Activated CD4-positive, alpha-beta memory T cell treated with anti-CD3 and anti-CD28 coated beads for 36 hours (primary cell): ENCODE measurements at regions not wholly inside any gene's neighbourhood (a gene's known extent, or its start where the extent isn't known, plus 50 kb on each side); places are given as distances from the start of the nearest gene placed in this dataset.

Source experiments
- CTCF ChIA-PET: fragments of 350-600 bp; sonication (Branson Sonifier 250); formaldehyde crosslinking; loops from one replicate; lab custom pipeline; 2021; ENCODE audit warnings: antibody characterized with exemption, inconsistent platforms; lab: Charles Lee
- POLR2A ChIA-PET: fragments of 350-600 bp; sonication (Branson Sonifier 250); formaldehyde crosslinking; loops from one replicate; lab custom pipeline; 2021; ENCODE audit warnings: antibody characterized with exemption; lab: Charles Lee
- DNase-seq: peaks from one replicate; pipeline ENCODE4 v3.0.0-alpha.2; 2020
- H3K27ac Mint-ChIP-seq: one replicate; pipeline ENCODE4 v1.8.0; 2021; ENCODE audit warnings: mixed read lengths
- H3K27me3 Mint-ChIP-seq: one replicate; pipeline ENCODE4 v1.8.0; 2021; ENCODE audit warnings: mixed read lengths
- H3K36me3 Mint-ChIP-seq: one replicate; pipeline ENCODE4 v1.8.0; 2021; ENCODE audit warnings: mixed read lengths
- H3K4me1 Mint-ChIP-seq: one replicate; pipeline ENCODE4 v1.8.0; 2021; ENCODE audit warnings: low read depth, mixed read lengths
- H3K4me3 Mint-ChIP-seq: one replicate; pipeline ENCODE4 v1.8.0; 2021; ENCODE audit warnings: mild to moderate bottlenecking, mixed read lengths
- H3K9me3 Mint-ChIP-seq: one replicate; pipeline ENCODE4 v1.8.0; 2021; ENCODE audit warnings: mixed read lengths
- intact Hi-C: fragments of 100-400 bp; cut with micrococcal nuclease; formaldehyde crosslinking; loops from one replicate; pipeline ENCODE4 v1.15.1; 2023

DNA sequence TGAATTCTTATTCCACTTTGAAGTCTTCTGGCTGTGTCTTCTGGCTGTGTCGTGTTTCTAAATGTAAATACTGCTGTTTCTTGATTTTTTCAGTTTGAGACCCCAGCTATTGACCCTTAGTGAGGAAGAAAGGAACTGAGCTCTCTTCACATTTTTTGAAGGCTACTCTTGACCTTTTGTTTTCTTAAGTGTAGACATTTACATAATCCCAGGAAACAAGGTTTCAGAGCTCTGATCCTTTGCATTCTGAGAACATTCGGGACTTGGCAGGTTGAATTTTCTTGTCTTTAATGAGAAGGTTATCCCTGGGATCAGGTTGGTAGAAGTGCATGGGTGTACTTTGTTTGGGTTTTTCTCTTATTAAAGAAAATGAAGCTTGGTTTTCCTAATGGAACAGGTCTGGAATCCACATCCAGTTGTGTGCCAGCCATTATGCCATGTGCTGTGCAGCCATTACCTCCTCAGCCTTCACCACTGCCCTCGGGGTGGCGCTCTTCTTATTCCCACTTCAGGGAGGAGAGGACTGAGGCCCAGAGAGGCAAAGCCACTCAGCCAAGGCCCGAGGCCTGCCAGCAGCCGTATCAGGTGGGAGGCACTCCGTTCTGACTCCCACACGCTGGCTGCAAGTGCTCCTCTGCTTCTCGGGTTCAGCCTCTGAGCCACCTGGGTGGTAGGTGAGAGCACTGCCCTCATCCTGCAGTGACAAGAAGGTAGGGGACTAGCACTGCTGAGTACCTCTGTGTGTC, 120.9 kb downstream of the BEGAIN start:
- H3K36me3 Mint-ChIP-seq: no peaks in the 10 kb centered on the region
- H3K4me1 Mint-ChIP-seq: peaks cover 4% of the 10 kb centered on the region
- ChIA-PET CTCF (interaction anchor here (0.8 kb wide), 1 partner anchor 11 kb away, joined by 3 read pairs; no protein-coding TSS in a partner anchor), POLR2A (no interaction called here)
- H3K27ac Mint-ChIP-seq: no peak overlapping the region
- no peaks in the 10 kb centered on the region for H3K9me3 Mint-ChIP-seq
- intact Hi-C loops: no loop called here
- H3K4me3 Mint-ChIP-seq: no peak overlapping the region
- DNase-seq: no peak
- H3K27me3 Mint-ChIP-seq: no peaks in the 10 kb centered on the region

DNA sequence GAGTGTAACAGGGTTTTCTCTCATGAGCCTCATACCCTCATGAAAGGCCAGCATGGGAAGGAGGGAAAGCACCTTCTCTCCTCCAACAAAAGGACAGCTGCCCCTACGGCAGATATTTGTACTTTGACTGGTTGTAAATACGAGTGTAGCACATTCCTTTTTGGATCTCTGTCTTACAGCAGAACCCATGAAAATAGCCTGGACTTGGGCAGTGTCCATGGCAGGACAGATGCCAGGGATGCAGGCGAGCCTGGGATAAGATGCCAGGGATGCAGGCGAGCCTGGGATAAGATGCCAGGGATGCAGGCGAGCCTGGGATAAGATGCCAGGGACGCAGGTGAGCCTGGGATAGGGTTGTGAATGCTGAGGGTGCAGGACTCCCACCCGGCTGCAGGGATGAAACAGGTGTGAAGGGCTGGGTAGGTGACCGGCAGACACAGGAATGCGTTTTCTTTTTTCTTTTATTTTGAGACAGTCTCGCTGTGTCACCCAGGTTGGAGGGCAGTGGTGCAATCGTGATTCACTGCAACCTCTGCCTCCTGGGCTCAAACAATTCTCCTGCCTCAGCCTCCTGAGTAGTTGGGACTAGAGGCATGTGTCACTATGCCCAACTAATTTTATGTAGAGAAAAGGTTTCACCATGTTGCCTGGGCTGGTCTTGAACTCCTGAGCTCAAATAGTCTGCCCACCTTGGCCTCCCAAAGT, 120.0 kb downstream of the BEGAIN start:
- no peak overlapping the region for H3K27ac Mint-ChIP-seq
- H3K27me3 Mint-ChIP-seq: no peaks in the 10 kb centered on the region
- CTCF ChIA-PET: no interaction called here
- H3K9me3 Mint-ChIP-seq: no peaks in the 10 kb centered on the region
- H3K4me1 Mint-ChIP-seq: peaks cover 4% of the 10 kb centered on the region
- intact Hi-C loops: no loop called here
- no peak for DNase-seq
- POLR2A ChIA-PET: no interaction called here
- H3K36me3 Mint-ChIP-seq: no peaks in the 10 kb centered on the region
- no peak overlapping the region for H3K4me3 Mint-ChIP-seq

DNA sequence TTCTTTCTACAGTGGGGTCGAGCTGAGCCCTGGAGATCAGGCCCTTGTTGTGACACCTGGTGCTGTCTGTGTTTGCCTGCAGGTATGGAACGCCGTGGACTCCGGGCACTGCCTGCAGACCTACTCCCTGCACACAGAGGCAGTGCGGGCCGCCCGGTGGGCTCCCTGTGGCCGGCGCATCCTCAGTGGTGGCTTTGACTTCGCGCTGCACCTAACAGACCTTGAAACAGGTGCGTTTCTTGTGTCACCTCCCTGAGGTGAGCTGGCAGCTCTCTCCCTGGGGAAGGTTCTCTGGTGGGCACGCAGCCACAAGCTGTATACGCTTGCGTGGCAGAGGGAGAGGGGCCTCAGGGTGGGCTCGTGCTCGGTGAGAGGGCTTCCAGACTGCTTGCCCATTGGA, 119.3 kb downstream of the BEGAIN start:
- H3K9me3 Mint-ChIP-seq: no peaks in the 10 kb centered on the region
- H3K27me3 Mint-ChIP-seq: no peaks in the 10 kb centered on the region
- H3K4me1 Mint-ChIP-seq: peaks cover 4% of the 10 kb centered on the region
- H3K27ac Mint-ChIP-seq: no peak overlapping the region
- CTCF ChIA-PET: no interaction called here
- H3K36me3 Mint-ChIP-seq: no peaks in the 10 kb centered on the region
- no peak overlapping the region for H3K4me3 Mint-ChIP-seq
- intact Hi-C loops: no loop called here
- POLR2A ChIA-PET: no interaction called here
- DNase-seq: no peak

DNA sequence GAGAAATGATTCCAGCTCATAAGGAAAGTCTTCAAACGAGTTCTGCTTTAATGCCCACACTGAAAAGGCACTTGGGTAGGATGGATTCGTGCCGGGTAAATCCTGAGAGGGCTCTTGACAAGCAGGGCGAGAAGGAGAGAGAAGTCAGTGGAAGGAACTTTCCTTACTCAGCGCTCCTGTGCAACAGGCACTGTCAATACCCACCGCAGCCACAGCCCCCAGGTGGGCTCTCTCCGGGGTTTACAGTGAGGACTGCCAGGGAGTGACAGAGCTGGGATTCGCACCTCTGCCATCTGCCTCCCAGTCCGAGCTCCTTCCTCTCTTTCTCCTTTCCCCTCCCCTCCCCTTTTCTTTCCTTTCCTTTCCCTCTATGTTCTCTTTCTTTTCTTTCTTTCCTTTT, 118.7 kb downstream of the BEGAIN start:
- intact Hi-C loops: no loop called here
- ChIA-PET CTCF (no interaction called here), POLR2A (no interaction called here)
- Mint-ChIP-seq H3K36me3 (no peaks in the 10 kb centered on the region), H3K9me3 (no peaks in the 10 kb centered on the region), H3K27me3 (no peaks in the 10 kb centered on the region), H3K4me3 (no peak overlapping the region), H3K27ac (no peak overlapping the region), H3K4me1 (peaks cover 4% of the 10 kb centered on the region)
- DNase-seq: no peak

DNA sequence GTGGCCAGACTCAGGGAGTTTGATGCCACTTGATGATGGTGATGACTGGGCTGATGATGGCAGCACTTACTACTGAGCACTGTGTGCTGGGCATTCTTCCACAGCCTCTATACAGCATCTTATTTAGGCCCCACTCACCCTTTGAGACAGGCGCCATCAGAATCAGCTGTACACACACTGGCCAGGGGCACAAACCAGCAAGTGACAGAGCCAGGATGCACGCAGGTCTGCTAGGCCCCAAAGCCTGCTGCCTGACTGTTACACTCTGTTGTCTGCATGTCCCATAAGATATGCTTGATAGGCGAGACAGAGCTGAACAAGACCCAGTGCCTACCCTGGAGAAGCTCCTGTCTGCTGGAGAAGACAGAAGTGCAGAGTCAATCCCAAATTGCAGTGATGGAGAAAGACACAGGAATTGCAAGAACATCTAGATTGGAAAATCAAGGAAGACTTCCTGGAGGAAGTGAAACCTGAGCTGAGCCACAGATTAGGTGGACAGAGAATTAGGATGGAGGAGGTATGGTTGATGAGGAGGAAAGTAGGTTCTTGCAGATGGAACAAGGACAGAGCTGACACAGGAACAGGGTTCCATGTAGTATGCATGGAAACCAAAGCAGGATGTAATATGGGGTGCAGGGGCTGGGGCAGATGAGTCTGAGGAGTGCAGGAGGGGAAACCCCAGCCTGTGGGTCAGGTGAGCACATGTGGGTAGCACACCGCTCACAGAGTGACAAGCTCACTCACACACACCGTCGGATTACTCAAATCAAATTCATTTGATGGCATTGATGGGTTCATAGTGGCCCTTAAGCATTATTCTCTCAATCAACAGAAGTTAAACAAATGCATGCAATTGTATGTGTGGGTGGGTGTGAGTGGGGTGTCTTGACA, 117.3 kb downstream of the BEGAIN start:
- no peak overlapping the region for H3K4me3 Mint-ChIP-seq
- ChIA-PET POLR2A (no interaction called here), CTCF (interaction anchor here (0.9 kb wide), 1 partner anchor 213 kb away, joined by 3 read pairs; no protein-coding TSS in a partner anchor)
- no peaks in the 10 kb centered on the region for H3K27me3 Mint-ChIP-seq
- no peak overlapping the region for H3K27ac Mint-ChIP-seq
- intact Hi-C loops: no loop called here
- no peaks in the 10 kb centered on the region for H3K9me3 Mint-ChIP-seq
- peak; percentile 42 for DNase-seq
- H3K4me1 Mint-ChIP-seq: peaks cover 4% of the 10 kb centered on the region
- H3K36me3 Mint-ChIP-seq: no peaks in the 10 kb centered on the region

DNA sequence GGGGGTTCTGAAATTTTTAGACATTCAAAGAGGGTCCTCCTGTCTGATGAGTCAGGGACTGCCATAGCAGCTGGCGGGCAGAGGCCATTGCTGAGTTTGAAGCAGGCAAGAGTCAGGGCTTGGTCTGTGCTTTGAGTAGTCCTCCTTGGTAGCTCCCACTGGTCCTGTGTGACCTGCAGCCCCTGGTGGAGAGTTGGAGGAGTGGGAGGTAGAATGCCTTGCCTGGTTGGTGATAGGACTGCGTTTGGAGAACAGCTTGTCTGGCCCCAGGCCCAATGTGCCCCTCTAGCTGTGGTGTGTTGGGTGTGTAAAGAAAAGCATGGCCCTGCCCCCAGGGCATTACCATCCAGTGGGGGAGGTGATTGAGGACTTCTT, 116.7 kb downstream of the BEGAIN start:
- Mint-ChIP-seq H3K4me3 (no peak overlapping the region), H3K27me3 (no peaks in the 10 kb centered on the region), H3K9me3 (no peaks in the 10 kb centered on the region), H3K27ac (no peak overlapping the region), H3K36me3 (no peaks in the 10 kb centered on the region), H3K4me1 (peaks cover 4% of the 10 kb centered on the region)
- DNase-seq: no peak
- intact Hi-C loops: no loop called here
- ChIA-PET CTCF (interaction anchor here (0.9 kb wide), 1 partner anchor 212 kb away, joined by 3 read pairs; no protein-coding TSS in a partner anchor), POLR2A (no interaction called here)

DNA sequence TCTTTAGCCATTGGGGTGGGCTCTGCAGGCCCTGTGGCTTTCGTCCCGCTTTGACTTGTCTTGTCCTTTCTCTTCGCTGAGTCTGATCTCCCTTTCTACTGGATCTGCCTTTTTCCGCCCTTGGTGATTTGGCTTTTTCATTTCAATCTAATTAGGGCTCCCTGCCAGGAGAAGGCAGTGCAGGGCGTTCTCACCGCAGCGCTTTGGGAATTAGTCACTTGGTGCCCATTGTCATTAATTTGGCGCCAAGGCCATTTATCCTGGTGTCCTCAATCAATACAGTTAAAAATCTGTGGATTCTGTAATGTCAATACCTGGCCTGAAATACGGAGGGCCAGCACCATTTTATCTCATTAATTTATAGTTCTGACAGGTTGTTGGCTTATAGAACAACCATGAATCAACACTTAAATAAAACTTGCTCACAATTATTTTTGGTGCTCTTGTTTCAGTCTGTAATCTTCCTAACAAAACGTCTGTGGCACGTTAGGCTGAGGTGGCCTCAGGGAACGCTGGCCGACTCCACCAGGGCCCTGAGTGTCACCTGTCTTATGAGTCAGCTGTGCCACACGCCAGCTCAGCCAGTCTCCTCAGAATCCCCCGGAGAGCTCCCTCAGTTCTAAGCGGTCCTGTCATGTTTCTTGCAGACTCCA, 115.7 kb downstream of the BEGAIN start:
- H3K27me3 Mint-ChIP-seq: no peaks in the 10 kb centered on the region
- intact Hi-C loops: no loop called here
- H3K27ac Mint-ChIP-seq: no peak overlapping the region
- no peaks in the 10 kb centered on the region for H3K36me3 Mint-ChIP-seq
- peaks cover 4% of the 10 kb centered on the region for H3K4me1 Mint-ChIP-seq
- ChIA-PET CTCF (no interaction called here), POLR2A (no interaction called here)
- no peak overlapping the region for H3K4me3 Mint-ChIP-seq
- no peaks in the 10 kb centered on the region for H3K9me3 Mint-ChIP-seq
- no peak for DNase-seq

DNA sequence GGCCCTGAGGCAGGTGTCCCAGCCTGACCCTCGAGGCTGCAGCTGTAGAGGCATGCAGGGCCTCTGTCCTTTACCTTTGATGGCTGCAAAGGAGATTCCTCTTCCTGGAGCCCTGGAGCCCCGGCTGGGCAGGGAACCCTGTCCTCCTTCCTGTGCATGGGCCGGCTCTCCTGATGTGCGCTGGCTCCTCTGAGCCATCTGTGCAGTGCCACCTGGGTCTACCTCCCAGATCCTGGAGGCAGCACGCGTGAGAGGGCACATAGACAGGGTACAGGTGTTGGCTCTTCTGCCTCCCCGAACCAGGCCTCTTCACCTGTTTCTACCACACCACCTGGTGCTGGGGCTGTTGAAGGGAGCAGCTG, 115.1 kb downstream of the BEGAIN start:
- Mint-ChIP-seq H3K27me3 (no peaks in the 10 kb centered on the region), H3K4me1 (peaks cover 4% of the 10 kb centered on the region), H3K27ac (no peak overlapping the region), H3K9me3 (no peaks in the 10 kb centered on the region), H3K36me3 (no peaks in the 10 kb centered on the region), H3K4me3 (no peak overlapping the region)
- intact Hi-C loops: no loop called here
- CTCF ChIA-PET: no interaction called here
- DNase-seq: no peak
- POLR2A ChIA-PET: no interaction called here

DNA sequence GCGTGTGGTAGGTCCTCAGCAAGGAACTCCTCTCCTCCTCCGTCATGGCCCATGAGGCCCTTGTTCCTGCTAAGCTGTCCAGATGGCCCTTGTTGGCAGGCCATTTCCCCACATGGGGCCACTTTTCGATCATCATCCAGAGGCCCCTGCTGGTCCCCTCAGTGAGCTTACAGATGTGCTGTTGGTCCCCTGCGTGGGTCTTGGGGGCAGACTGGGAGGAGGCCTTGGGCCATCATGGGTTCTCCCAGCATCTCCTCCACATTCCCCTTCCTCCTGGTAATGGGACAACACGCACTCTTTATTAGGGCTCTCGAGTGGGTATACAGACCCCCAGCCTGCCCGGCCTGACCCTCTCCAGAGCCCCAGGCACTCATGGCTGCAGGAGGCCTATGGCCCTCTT, 114.7 kb downstream of the BEGAIN start:
- POLR2A ChIA-PET: no interaction called here
- H3K9me3 Mint-ChIP-seq: no peaks in the 10 kb centered on the region
- no peak overlapping the region for H3K4me3 Mint-ChIP-seq
- H3K4me1 Mint-ChIP-seq: peaks cover 4% of the 10 kb centered on the region
- no peak overlapping the region for H3K27ac Mint-ChIP-seq
- no peaks in the 10 kb centered on the region for H3K27me3 Mint-ChIP-seq
- H3K36me3 Mint-ChIP-seq: no peaks in the 10 kb centered on the region
- CTCF ChIA-PET: no interaction called here
- intact Hi-C loops: no loop called here
- DNase-seq: no peak

DNA sequence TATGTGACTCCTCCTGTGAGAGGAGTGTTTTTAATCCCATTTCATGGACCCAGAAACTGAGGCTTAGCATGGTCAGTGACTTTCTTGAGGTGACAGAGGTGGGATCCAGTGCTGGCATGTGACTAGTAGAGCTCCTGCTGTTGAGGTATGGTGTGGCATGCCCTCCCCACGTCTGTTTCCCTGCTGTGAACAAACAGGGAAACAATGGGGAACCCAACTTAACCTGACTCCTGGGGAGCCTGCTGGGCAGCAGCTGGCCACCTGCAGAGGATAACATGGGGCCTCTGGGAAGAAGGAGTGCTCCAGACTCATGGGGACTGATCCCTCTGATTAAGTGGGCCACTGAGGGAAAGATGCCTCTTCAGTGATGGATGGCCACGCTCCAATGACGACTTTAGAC, 114.0 kb downstream of the BEGAIN start:
- no peak overlapping the region for H3K27ac Mint-ChIP-seq
- intact Hi-C loops: no loop called here
- DNase-seq: no peak
- ChIA-PET POLR2A (no interaction called here), CTCF (interaction anchor here (1.1 kb wide), 1 partner anchor 89 kb away, joined by 3 read pairs; no protein-coding TSS in a partner anchor)
- no peaks in the 10 kb centered on the region for H3K9me3 Mint-ChIP-seq
- H3K4me3 Mint-ChIP-seq: no peak overlapping the region
- H3K27me3 Mint-ChIP-seq: no peaks in the 10 kb centered on the region
- H3K4me1 Mint-ChIP-seq: peaks cover 4% of the 10 kb centered on the region
- no peaks in the 10 kb centered on the region for H3K36me3 Mint-ChIP-seq

DNA sequence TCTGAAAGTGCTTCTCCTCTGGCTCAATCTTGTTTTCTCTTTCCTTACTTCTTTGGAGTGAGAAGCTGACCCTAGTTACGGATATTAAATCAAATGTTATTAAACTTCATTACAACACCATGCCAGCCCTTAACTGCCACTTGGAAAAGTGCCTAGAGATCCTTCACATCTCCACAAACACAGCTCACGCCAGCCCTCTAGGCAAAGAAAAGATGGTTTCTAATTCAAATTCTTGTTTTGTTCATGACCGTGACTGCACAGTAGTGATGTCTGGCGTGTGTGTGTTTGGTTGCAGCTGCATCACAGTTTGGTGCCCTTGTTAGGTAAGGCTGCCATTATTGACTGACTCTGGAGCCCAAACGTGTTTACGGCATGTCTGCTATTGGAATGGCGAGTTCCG, 113.0 kb downstream of the BEGAIN start:
- Mint-ChIP-seq H3K4me1 (peaks cover 4% of the 10 kb centered on the region), H3K27me3 (no peaks in the 10 kb centered on the region), H3K36me3 (no peaks in the 10 kb centered on the region), H3K27ac (no peak overlapping the region), H3K4me3 (no peak overlapping the region), H3K9me3 (no peaks in the 10 kb centered on the region)
- CTCF ChIA-PET: interaction anchor here (1.1 kb wide), 1 partner anchor 90 kb away, joined by 3 read pairs; no protein-coding TSS in a partner anchor
- no peak for DNase-seq
- POLR2A ChIA-PET: no interaction called here
- intact Hi-C loops: no loop called here

DNA sequence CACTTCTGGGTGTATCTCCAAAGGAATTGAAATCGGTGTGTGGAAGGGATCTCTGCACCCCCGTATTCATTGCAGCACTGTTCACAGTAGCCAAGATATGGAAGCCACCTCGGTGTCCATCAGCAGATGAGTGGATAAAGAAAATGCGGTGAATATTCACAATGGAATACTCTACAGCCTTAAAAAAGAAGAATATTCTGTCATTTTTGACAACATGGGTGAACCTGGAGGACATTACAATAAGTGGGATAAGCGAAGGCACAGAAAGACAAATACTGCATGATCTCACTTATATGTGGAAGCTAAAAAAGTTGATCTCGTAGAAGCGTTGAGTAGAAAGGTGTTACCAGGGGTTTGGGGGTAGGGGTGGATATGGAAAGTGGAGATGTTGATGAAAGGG, 111.9 kb downstream of the BEGAIN start:
- no peaks in the 10 kb centered on the region for H3K27me3 Mint-ChIP-seq
- intact Hi-C loops: no loop called here
- ChIA-PET POLR2A (no interaction called here), CTCF (interaction anchor here (0.6 to 2.5 kb wide), 2 partner anchors 170 to 171 kb away, joined by 3 to 8 read pairs; no protein-coding TSS in a partner anchor)
- no peaks in the 10 kb centered on the region for H3K36me3 Mint-ChIP-seq
- no peak overlapping the region for H3K4me3 Mint-ChIP-seq
- no peaks in the 10 kb centered on the region for H3K9me3 Mint-ChIP-seq
- no peak for DNase-seq
- H3K27ac Mint-ChIP-seq: no peak overlapping the region
- H3K4me1 Mint-ChIP-seq: no peaks in the 10 kb centered on the region
